Activated CD4-positive, alpha-beta T cell treated with anti-CD3 and anti-CD28 coated beads for 4 hours (primary cell): ENCODE measurements at regions not wholly inside any gene's neighbourhood (a gene's known extent, or its start where the extent isn't known, plus 50 kb on each side); places are given as distances from the start of the nearest gene placed in this dataset.
A peak's percentile ranks its signal among the peaks of the same experiment; 100 is the strongest.
"Not testable (repeated sequence)": the region's sequence is repeated elsewhere in the genome, so short reads cannot be mapped to it uniquely, and the experiment has no call there.

Experiments
- DNase-seq, 2 donors: peaks; one replicate each; pipeline ENCODE4 v3.0.0-alpha.2; 2020

- no peak for DNase-seq
Observed at GRCh38 chr1:58936973-58937372, 153.1 kb upstream of the JUN start.

GRCh38 chr1:58939146-58939545 lies 155.3 kb upstream of the JUN start:
- no peak for DNase-seq

- no peak for DNase-seq
Observed at GRCh38 chr1:58939666-58940370, 156.0 kb upstream of the JUN start.

GRCh38 chr1:58941471-58942289 lies 157.8 kb upstream of the JUN start:
- peak; percentile 17 to 23 for DNase-seq

GRCh38 chr1:58942759-58943191 lies 158.9 kb upstream of the JUN start:
- no peak for DNase-seq

GRCh38 chr1:58943776-58944175 lies 159.9 kb upstream of the JUN start:
- no peak for DNase-seq

- DNase-seq, result no peak
Observed at GRCh38 chr1:58944439-58944838, 160.6 kb upstream of the JUN start.

- no peak for DNase-seq
Observed at GRCh38 chr1:58946390-58946789, 162.5 kb upstream of the JUN start.

GRCh38 chr1:58948671-58949070 lies 164.8 kb upstream of the JUN start:
- no peak for DNase-seq

GRCh38 chr1:58949551-58950220 lies 165.8 kb upstream of the JUN start:
- no peak for DNase-seq

GRCh38 chr1:58950897-58951296 lies 167.1 kb upstream of the JUN start:
- no peak for DNase-seq

GRCh38 chr1:58953951-58954350 lies 170.1 kb upstream of the JUN start:
- DNase-seq, result not testable (repeated sequence)

GRCh38 chr1:58963287-58963686 lies 179.4 kb upstream of the JUN start:
- not testable (repeated sequence) for DNase-seq

- no peak for DNase-seq
Observed at GRCh38 chr1:58964428-58964827, 180.6 kb upstream of the JUN start.

- no peak for DNase-seq
Observed at GRCh38 chr1:58964880-58965279, 181.0 kb upstream of the JUN start.

- no peak for DNase-seq
Observed at GRCh38 chr1:58966103-58966916, 182.5 kb upstream of the JUN start.

- DNase-seq, result no peak
Observed at GRCh38 chr1:58966917-58967740, 183.3 kb upstream of the JUN start.

GRCh38 chr1:58968360-58968952 lies 184.6 kb upstream of the JUN start:
- DNase-seq, result peak in 1 of 2 donors; percentile 3

GRCh38 chr1:58969176-58969575 lies 185.3 kb upstream of the JUN start:
- not testable (repeated sequence) for DNase-seq

GRCh38 chr1:58971629-58972140 lies 187.8 kb upstream of the JUN start:
- no peak for DNase-seq

GRCh38 chr1:58975888-58976287 lies 192.0 kb upstream of the JUN start:
- DNase-seq, result no peak
